Adrenal gland (tissue), 9 donors: ENCODE measurements at regions not wholly inside any gene's neighbourhood (a gene's known extent, or its start where the extent isn't known, plus 50 kb on each side); places are given as distances from the start of the nearest gene placed in this dataset.

Experiments used
- DNase-seq, 7 donors: peaks; one replicate each; pipeline ENCODE4 v3.0.0-alpha.2; 2019 to 2020
- H3K27ac ChIP-seq, 5 donors: fragments of 200-600 bp; sonication (generic) in 4 of 5; 1 replicate in 3 of 5; 2 replicates in 2 of 5; pipeline versions ENCODE4 v1.5.1 to v1.8.0; 2016 to 2020; ENCODE audit warnings: mild to moderate bottlenecking in 1 of 5
- H3K27me3 ChIP-seq: fragments of 200-600 bp; 2 replicates; pipeline ENCODE4 v1.8.0; 2021
- H3K36me3 ChIP-seq, 2 donors: fragments of 200-600 bp; replicated peaks in 1 of 2; 1 replicate in 1 of 2; 2 replicates in 1 of 2; pipeline versions ENCODE4 v1.5.1 to v1.8.0; 2018 to 2022
- H3K4me1 ChIP-seq, 2 donors: fragments of 200-600 bp; replicated peaks in 1 of 2; 1 replicate in 1 of 2; 2 replicates in 1 of 2; pipeline versions ENCODE4 v1.5.1 to v1.8.0; 2018 to 2021
- H3K4me3 ChIP-seq, 4 donors: fragments of 200-600 bp; sonication (generic) in 3 of 4; one replicate each; pipeline ENCODE4 v1.5.1; 2016 to 2018
- H3K9me3 ChIP-seq, 3 donors: fragments of 200-600 bp; sonication (generic) in 1 of 3; replicated peaks in 1 of 3; 1 replicate in 2 of 3; 2 replicates in 1 of 3; pipeline versions ENCODE4 v1.5.1 to v1.8.0; 2016 to 2021
- POLR2A ChIP-seq, 2 donors: fragments of 450-650 bp; IDR thresholded peaks; one replicate each; pipeline ENCODE4 v1.6.1; 2017; ENCODE audit warnings: antibody characterized with exemption in 2 of 2, mild to moderate bottlenecking in 2 of 2, moderate library complexity in 1 of 2
- WGBS, 4 donors: extraction: QIAGEN DNeasy Blood & Tissue Kit in 2 of 4; methylation state at CpG; one replicate each; pipeline versions ENCODE4 v1.1.5 to v1.1.7; 2013 to 2017; 5-methylcytosine and 5-hydroxymethylcytosine counted together
- intact Hi-C, 2 donors: fragments of 100-400 bp; cut with DNase I; formaldehyde crosslinking; loops; one replicate each; pipeline versions ENCODE4 v1.14.1 to v1.15.0; 2022 to 2023
- TF ChIP-seq, protein P1 (sequence below), 6 experiments: fragments of 450-650 bp in 4 of 6; fragments of 200-600 bp in 2 of 6; sonication (generic) in 1 of 6; IDR thresholded peaks; 1 replicate in 5 of 6; 2 replicates in 1 of 6; pipeline versions ENCODE4 v1.5.1 to v1.8.0; 2016 to 2021; ENCODE audit warnings: antibody characterized with exemption in 6 of 6, mild to moderate bottlenecking in 2 of 6, moderate library complexity in 1 of 6
- donor health status: healthy with polysubstance abuse.
- donor health status: Bipolar disorder and iron deficiency.
- donor health status: DM: yes; HTN: yes; CAD: no.
- donor health status: DM: no; HTN: no; CAD: no.
- donor health status: DM: no; HTN: no; CAD: no.

DNA sequence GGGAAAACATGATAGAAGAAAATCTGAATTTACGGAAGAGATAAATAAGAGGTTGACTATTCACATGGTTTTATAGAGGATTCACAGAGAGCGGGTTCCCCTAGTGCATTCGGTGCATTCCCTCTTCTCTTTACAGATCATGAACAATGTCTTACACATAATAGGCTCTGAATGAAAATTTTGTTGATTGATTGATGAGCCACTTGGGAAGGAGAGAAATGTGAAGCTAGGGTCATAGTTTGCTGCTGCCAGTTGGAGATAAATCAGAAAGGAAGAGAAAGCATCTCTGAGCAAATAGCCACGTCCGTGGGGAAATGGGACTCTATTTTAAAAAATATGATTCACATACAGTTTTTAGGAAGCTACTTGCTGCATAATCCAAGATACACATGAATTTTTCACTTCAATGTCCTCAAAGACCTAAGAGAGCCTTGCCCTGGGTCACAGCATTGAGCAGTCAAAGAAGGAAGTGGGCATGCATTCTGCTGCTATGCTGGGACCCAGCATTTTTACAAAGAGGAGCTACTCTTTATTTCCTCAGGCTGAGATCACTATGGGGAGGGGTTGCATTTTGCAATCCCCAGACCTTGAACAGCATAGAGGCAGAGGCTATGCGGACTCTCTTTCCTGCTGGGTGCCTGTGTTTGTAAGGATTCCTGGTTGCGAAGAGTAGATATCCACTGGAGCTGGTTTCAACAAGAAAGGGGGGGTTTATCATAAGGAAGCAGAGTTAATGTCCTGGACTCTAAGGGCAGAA lies 395.3 kb downstream of the TSN start:
- Histone ChIP-seq H3K4me1 (no peaks in the 10 kb centered on the region), H3K4me3 (no peak overlapping the region), H3K9me3 (no peaks in the 10 kb centered on the region), H3K27ac (no peak overlapping the region), H3K36me3 (no peaks in the 10 kb centered on the region), H3K27me3 (no peaks in the 10 kb centered on the region)
- 48 to 58% (median 53%) methylated on average over 7 of the region's 7 CpGs for WGBS, 4 donors
- TF ChIP-seq POLR2A (IDR thresholded peaks at IDR 0.05) = no peak
- TF ChIP-seq, protein P1, sequence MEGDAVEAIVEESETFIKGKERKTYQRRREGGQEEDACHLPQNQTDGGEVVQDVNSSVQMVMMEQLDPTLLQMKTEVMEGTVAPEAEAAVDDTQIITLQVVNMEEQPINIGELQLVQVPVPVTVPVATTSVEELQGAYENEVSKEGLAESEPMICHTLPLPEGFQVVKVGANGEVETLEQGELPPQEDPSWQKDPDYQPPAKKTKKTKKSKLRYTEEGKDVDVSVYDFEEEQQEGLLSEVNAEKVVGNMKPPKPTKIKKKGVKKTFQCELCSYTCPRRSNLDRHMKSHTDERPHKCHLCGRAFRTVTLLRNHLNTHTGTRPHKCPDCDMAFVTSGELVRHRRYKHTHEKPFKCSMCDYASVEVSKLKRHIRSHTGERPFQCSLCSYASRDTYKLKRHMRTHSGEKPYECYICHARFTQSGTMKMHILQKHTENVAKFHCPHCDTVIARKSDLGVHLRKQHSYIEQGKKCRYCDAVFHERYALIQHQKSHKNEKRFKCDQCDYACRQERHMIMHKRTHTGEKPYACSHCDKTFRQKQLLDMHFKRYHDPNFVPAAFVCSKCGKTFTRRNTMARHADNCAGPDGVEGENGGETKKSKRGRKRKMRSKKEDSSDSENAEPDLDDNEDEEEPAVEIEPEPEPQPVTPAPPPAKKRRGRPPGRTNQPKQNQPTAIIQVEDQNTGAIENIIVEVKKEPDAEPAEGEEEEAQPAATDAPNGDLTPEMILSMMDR (IDR thresholded peaks at IDR 0.05) = no peak
- intact Hi-C loops = no loop called here
- no peak for DNase-seq

DNA sequence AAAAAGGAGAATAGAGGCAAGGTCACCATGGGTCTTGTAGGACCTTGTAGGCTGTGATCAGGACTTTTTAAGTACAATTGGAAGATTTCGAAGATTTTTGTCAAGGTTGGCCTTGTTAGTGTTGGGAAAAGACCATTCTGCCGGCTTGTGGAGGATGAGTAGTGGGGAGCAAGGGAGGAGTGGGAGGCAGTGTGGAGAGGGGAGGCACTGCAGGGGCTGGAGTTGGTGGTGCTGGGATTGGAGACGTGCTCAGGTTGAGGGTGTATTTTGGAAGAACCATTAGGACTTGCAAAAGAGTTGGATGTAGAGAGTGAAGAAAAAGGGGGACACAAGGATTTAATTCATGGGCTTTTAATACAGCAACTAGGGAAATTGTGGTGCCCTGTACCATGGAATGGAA lies 397.1 kb downstream of the TSN start:
- no peak for TF ChIP-seq POLR2A (IDR thresholded peaks at IDR 0.05)
- WGBS, 4 donors = 66 to 88% (median 73%) methylated on average over 3 of the region's 3 CpGs
- intact Hi-C loops = no loop called here
- DNase-seq = no peak
- no peak overlapping the region for H3K27ac ChIP-seq
- no peaks in the 10 kb centered on the region for H3K4me1 ChIP-seq
- H3K4me3 ChIP-seq = no peak overlapping the region
- no peaks in the 10 kb centered on the region for H3K27me3 ChIP-seq
- no peaks in the 10 kb centered on the region for H3K9me3 ChIP-seq
- no peaks in the 10 kb centered on the region for H3K36me3 ChIP-seq

DNA sequence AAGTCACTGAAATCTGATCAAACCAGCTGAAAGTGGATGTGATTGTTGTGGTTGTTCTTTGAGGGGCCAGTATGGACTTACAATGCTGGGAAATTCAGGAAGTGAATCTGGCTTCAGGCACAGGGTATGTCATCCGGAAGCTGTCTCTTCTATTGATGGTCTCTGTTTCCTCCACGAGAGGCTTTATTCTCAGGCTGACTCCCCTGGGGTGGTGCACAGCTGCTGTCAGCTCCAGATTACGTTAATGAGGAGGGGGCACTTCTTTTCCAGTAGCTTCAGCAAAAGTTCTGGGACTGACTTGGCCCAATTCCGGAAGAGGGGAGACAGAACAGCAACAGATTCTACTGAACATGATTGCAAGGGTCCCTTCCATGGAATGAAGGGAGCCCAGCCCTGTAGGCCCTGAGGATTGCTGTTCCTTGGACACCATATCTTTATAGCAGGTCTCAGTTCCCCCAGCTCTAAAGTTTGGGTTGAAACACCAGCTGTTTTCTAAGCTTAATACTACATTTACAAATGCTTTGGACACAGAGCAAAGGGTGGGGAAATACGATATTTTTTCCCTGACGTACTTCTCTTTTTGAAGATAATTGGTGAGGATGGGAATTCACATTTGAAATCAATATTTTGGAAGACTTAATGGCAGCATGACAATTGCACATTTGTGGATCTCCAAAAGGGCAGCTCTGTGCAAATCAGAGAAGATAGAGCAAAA lies 400.9 kb downstream of the TSN start:
- no peaks in the 10 kb centered on the region for H3K36me3 ChIP-seq
- H3K27ac ChIP-seq = no peak overlapping the region
- intact Hi-C loops = no loop called here
- TF ChIP-seq, protein P1 (IDR thresholded peaks at IDR 0.05) = no peak
- no peak for TF ChIP-seq POLR2A (IDR thresholded peaks at IDR 0.05)
- DNase-seq = no peak
- no peak overlapping the region for H3K4me3 ChIP-seq
- WGBS, 4 donors = 43 to 62% (median 55%) methylated on average over 6 of the region's 6 CpGs
- no peaks in the 10 kb centered on the region for H3K9me3 ChIP-seq
- H3K27me3 ChIP-seq = no peaks in the 10 kb centered on the region
- H3K4me1 ChIP-seq = no peaks in the 10 kb centered on the region

DNA sequence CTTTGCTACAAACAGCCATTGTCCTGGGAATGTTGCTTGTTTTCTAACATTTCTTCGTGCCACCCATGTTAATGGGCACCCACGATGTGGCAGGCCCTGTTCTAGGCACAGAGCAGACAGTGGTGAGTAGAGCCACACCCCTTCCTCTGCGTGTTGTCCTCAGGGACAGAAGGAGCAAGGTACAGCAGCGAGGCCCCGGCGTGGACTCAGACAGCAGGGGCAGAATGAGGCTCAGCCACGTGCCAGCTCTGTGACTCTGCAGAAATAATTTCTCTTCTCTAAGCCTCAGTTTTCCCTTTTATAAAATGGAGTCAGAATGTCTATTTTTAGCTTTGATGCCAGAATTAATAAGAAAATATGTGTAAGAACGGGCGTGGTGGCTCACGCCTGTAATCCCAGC lies 401.7 kb downstream of the TSN start:
- DNase-seq = no peak
- Histone ChIP-seq H3K36me3 (no peaks in the 10 kb centered on the region), H3K4me1 (no peaks in the 10 kb centered on the region), H3K9me3 (no peaks in the 10 kb centered on the region), H3K4me3 (no peak overlapping the region), H3K27me3 (no peaks in the 10 kb centered on the region), H3K27ac (no peak overlapping the region)
- WGBS, 4 donors = 81 to 88% (median 82%) methylated on average over 10 of the region's 10 CpGs
- intact Hi-C loops = no loop called here
- TF ChIP-seq POLR2A (IDR thresholded peaks at IDR 0.05) = no peak
- TF ChIP-seq, protein P1 (IDR thresholded peaks at IDR 0.05) = no peak
